IMR-90 (cell line): ENCODE measurements at regions not wholly inside any gene's neighbourhood (a gene's known extent, or its start where the extent isn't known, plus 50 kb on each side); places are given as distances from the start of the nearest gene placed in this dataset.

ENCODE experiments used
- ATAC-seq: fragments of 200-7000 bp; cut with Tn5 transposase; 2 replicates; pipeline ENCODE4 v1.9.1; 2020; ENCODE audit warnings: low read depth, mild to moderate bottlenecking, moderate library complexity
- BruUV-seq: library from RNA; stranded (reverse); fragments of 400-500 nt; replicated peaks from 2 replicates; lab custom pipeline; 2021; lab: Mats Ljungman, UMichigan
- CTCF ChIA-PET: fragments of 300-600 bp; formaldehyde crosslinking; extraction: SDS; loops from one replicate; lab custom pipeline; 2021; ENCODE audit warnings: antibody characterized with exemption; lab: Yijun Ruan, JAX
- POLR2A ChIA-PET: fragments of 300-600 bp; sonication (Branson Sonifier 250); formaldehyde crosslinking; loops from one replicate; lab custom pipeline; 2022; ENCODE audit warnings: antibody characterized with exemption; ENCODE audit not compliant: unreplicated experiment; lab: Charles Lee
- DNase-seq: peaks from one replicate; pipeline ENCODE4 v3.0.0; 2013
- H2AFZ ChIP-seq: replicated peaks from 2 replicates; pipeline ENCODE3; 2013; ENCODE audit warnings: low read length, mild to moderate bottlenecking; ENCODE audit not compliant: poor library complexity
- H2AK5ac ChIP-seq: 2 replicates; pipeline ENCODE4 v1.6.1; 2013; ENCODE audit warnings: low read depth, low read length, inconsistent platforms
- H2AK9ac ChIP-seq: replicated peaks from 2 replicates; pipeline ENCODE3; 2013; ENCODE audit warnings: mild to moderate bottlenecking, low read depth, low read length, moderate library complexity; ENCODE audit not compliant: poor library complexity
- H2BK120ac ChIP-seq: 2 replicates; pipeline ENCODE4 v1.6.1; 2013; ENCODE audit warnings: low read depth, low read length, inconsistent platforms
- H2BK15ac ChIP-seq: 3 replicates; pipeline ENCODE4 v1.6.1; 2013; ENCODE audit warnings: low read depth, low read length, inconsistent platforms
- H2BK20ac ChIP-seq: 2 replicates; pipeline ENCODE4 v1.6.1; 2013; ENCODE audit warnings: low read depth, mild to moderate bottlenecking, inconsistent platforms, low read length, moderate library complexity
- H2BK5ac ChIP-seq: 2 replicates; pipeline ENCODE4 v1.6.1; 2013; ENCODE audit warnings: mild to moderate bottlenecking, low read depth, low read length, inconsistent platforms; ENCODE audit not compliant: poor library complexity, severe bottlenecking
- H3K14ac ChIP-seq: replicated peaks from 2 replicates; pipeline ENCODE4 v1.6.1; 2013; ENCODE audit warnings: low read depth, low read length, inconsistent platforms
- H3K18ac ChIP-seq: 2 replicates; pipeline ENCODE4 v1.6.1; 2013; ENCODE audit warnings: low read depth, low read length, control low read depth
- H3K23ac ChIP-seq: 2 replicates; pipeline ENCODE4 v1.6.1; 2013; ENCODE audit warnings: low read depth, low read length, inconsistent platforms
- H3K27ac ChIP-seq: 2 replicates; pipeline ENCODE4 v1.5.1; 2013; ENCODE audit warnings: mild to moderate bottlenecking, control low read depth, low read length; ENCODE audit not compliant: insufficient read depth
- H3K27me3 ChIP-seq: 2 replicates; pipeline ENCODE4 v1.6.1; 2013; ENCODE audit warnings: low read length; ENCODE audit not compliant: control insufficient read depth, insufficient read depth
- H3K36me3 ChIP-seq: 2 replicates; pipeline ENCODE4 v1.6.1; 2013; ENCODE audit warnings: low read length, mixed read lengths; ENCODE audit not compliant: control insufficient read depth, insufficient read depth
- H3K4ac ChIP-seq: 2 replicates; pipeline ENCODE4 v1.6.1; 2013; ENCODE audit warnings: low read depth, low read length, inconsistent platforms
- H3K4me1 ChIP-seq: 2 replicates; pipeline ENCODE4 v1.6.1; 2013; ENCODE audit warnings: low read length, mixed read lengths; ENCODE audit not compliant: control insufficient read depth, insufficient read depth
- H3K4me2 ChIP-seq: 2 replicates; pipeline ENCODE4 v1.6.1; 2013; ENCODE audit warnings: low read depth, mild to moderate bottlenecking, control low read depth, low read length, moderate library complexity
- H3K4me3 ChIP-seq: 2 replicates; pipeline ENCODE4 v1.5.1; 2013; ENCODE audit warnings: low read depth, mild to moderate bottlenecking, control low read depth, low read length, moderate library complexity; ENCODE audit not compliant: insufficient read depth
- H3K56ac ChIP-seq: 2 replicates; pipeline ENCODE4 v1.6.1; 2013; ENCODE audit warnings: low read length, inconsistent platforms; ENCODE audit not compliant: insufficient read depth; ENCODE audit errors: extremely low read depth
- H3K79me1 ChIP-seq, 2 experiments: 2 replicates each; pipeline ENCODE4 v1.6.1; 2013; ENCODE audit warnings: low read length in 2 of 2, inconsistent platforms in 1 of 2, low read depth in 1 of 2
- H3K9ac ChIP-seq: 2 replicates; pipeline ENCODE4 v1.6.1; 2013; ENCODE audit warnings: low read depth, low read length, control low read depth
- H3K9me1 ChIP-seq: 2 replicates; pipeline ENCODE4 v1.6.1; 2013; ENCODE audit warnings: low read length, inconsistent platforms; ENCODE audit not compliant: insufficient read depth
- H3K9me3 ChIP-seq: 2 replicates; pipeline ENCODE4 v1.6.1; 2013; ENCODE audit warnings: low read length; ENCODE audit not compliant: control insufficient read depth, insufficient read depth
- H4K20me1 ChIP-seq: 2 replicates; pipeline ENCODE4 v1.6.1; 2013; ENCODE audit warnings: low read length, inconsistent platforms; ENCODE audit not compliant: insufficient read depth
- H4K5ac ChIP-seq: 2 replicates; pipeline ENCODE4 v1.6.1; 2013; ENCODE audit warnings: mild to moderate bottlenecking, low read depth, low read length, control low read depth
- H4K8ac ChIP-seq, 2 experiments: 2 replicates each; pipeline ENCODE4 v1.6.1; 2013; ENCODE audit warnings: low read depth in 2 of 2, low read length in 2 of 2, control low read depth in 1 of 2, inconsistent platforms in 1 of 2
- H4K91ac ChIP-seq: 2 replicates; pipeline ENCODE4 v1.6.1; 2013; ENCODE audit warnings: low read depth, low read length, inconsistent platforms; ENCODE audit not compliant: insufficient read depth
- BHLHE40 ChIP-seq: fragments of 150-350 bp; IDR thresholded peaks from 2 replicates; pipeline ENCODE4 v1.6.1; 2016; ENCODE audit warnings: mild to moderate bottlenecking, low read depth, low read length
- CEBPB ChIP-seq: IDR thresholded peaks from 2 replicates; pipeline ENCODE4 v1.6.1; 2012; ENCODE audit warnings: low read depth, low read length, improper control_type of control experiment
- CHD1 ChIP-seq: IDR thresholded peaks from 2 replicates; pipeline ENCODE4 v1.6.1; 2012; ENCODE audit warnings: low read depth, low read length, improper control_type of control experiment
- CTCF ChIP-seq: conservative IDR thresholded peaks from 2 replicates; pipeline ENCODE4 v1.5.1; 2012; ENCODE audit warnings: mild to moderate bottlenecking, low read depth, low read length, improper control_type of control experiment
- ELK1 ChIP-seq: fragments of 150-350 bp; IDR thresholded peaks from 2 replicates; pipeline ENCODE4 v1.6.1; 2016; ENCODE audit warnings: low read depth, mild to moderate bottlenecking, low read length, moderate library complexity, borderline replicate concordance
- FOS ChIP-seq: fragments of 150-350 bp; IDR thresholded peaks from 2 replicates; pipeline ENCODE4 v1.6.1; 2016; ENCODE audit warnings: low read depth, low read length
- MAFK ChIP-seq: IDR thresholded peaks from 2 replicates; pipeline ENCODE4 v1.6.1; 2012; ENCODE audit warnings: low read depth, low read length, improper control_type of control experiment
- MAZ ChIP-seq: IDR thresholded peaks from 2 replicates; pipeline ENCODE4 v1.6.1; 2012; ENCODE audit warnings: low read depth, mild to moderate bottlenecking, low read length, improper control_type of control experiment, moderate library complexity, borderline replicate concordance
- MXI1 ChIP-seq: IDR thresholded peaks from 2 replicates; pipeline ENCODE4 v1.6.1; 2012; ENCODE audit warnings: low read depth, mild to moderate bottlenecking, low read length, moderate library complexity, borderline replicate concordance
- NFE2L2 ChIP-seq: fragments of 150-350 bp; IDR thresholded peaks from 2 replicates; pipeline ENCODE4 v1.6.1; 2016; ENCODE audit warnings: low read depth, mild to moderate bottlenecking, low read length
- POLR2A ChIP-seq: IDR thresholded peaks from 2 replicates; pipeline ENCODE4 v1.6.1; 2012; ENCODE audit warnings: mild to moderate bottlenecking, low read depth, low read length
- RAD21 ChIP-seq: IDR thresholded peaks from 2 replicates; pipeline ENCODE4 v1.6.1; 2012; ENCODE audit warnings: low read length, improper control_type of control experiment
- RCOR1 ChIP-seq: IDR thresholded peaks from 2 replicates; pipeline ENCODE4 v1.6.1; 2012; ENCODE audit warnings: mild to moderate bottlenecking, low read length, improper control_type of control experiment; ENCODE audit not compliant: insufficient replicate concordance
- RFX5 ChIP-seq: IDR thresholded peaks from 2 replicates; pipeline ENCODE4 v1.8.0; 2012; ENCODE audit warnings: low read depth, mild to moderate bottlenecking, low read length, moderate library complexity
- SMC3 ChIP-seq: fragments of 150-350 bp; IDR thresholded peaks from 2 replicates; pipeline ENCODE4 v1.6.1; 2016; ENCODE audit warnings: low read depth, mild to moderate bottlenecking, antibody characterized with exemption, low read length, moderate library complexity
- USF2 ChIP-seq: fragments of 150-350 bp; IDR thresholded peaks from 2 replicates; pipeline ENCODE4 v1.6.1; 2017; ENCODE audit warnings: mild to moderate bottlenecking, antibody characterized with exemption, low read length, low read depth
- WGBS, 2 experiments: methylation state at CpG; one replicate each; pipeline versions ENCODE4 v1.1.5 to v1.1.7; 2013; ENCODE audit warnings: missing lambda C conversion rate in 2 of 2; ENCODE audit not compliant: insufficient read length in 1 of 2; ENCODE audit errors: extremely low coverage in 2 of 2; 5-methylcytosine and 5-hydroxymethylcytosine counted together
- dilution Hi-C: fragments of 300-500 bp; cut with HindIII; formaldehyde crosslinking; loops from one replicate; pipeline ENCODE4 v1.14.3; 2018; ENCODE audit warnings: low sequenced_read_pairs; ENCODE audit not compliant: unreplicated experiment
- in situ Hi-C: fragments of 300-500 bp; cut with MboI; formaldehyde crosslinking; loops from 3 replicates; pipeline ENCODE4 v1.14.3; 2019; ENCODE audit warnings: low sequenced_read_pairs, inconsistent platforms, mixed read lengths
- intact Hi-C: fragments of 100-400 bp; cut with micrococcal nuclease; formaldehyde crosslinking; loops from 2 replicates; pipeline ENCODE4 v1.10.0; 2022

DNA sequence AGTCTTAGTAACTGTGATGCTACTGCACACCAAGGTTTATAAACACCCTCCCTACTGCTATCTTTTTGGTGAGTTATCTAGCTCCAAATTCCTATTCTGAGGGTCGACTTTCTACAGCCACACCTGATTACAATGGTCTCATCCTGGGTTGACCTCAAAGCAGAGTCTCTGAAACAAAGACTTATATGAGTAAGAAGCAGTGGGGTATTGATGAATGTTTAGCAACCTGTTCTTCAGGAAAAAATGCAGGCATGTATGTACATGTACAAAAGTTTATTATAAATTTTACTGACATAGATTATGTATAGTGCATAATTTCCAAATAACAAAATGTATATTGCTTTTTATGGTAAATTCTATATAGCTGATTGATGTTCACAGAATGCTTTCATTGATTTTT, 51.6 kb upstream of the FMNL2 start:
- no peak for ATAC-seq
- Histone ChIP-seq H4K91ac (no peak overlapping the region), H3K18ac (no peak overlapping the region), H2AK5ac (no peak overlapping the region), H2AK9ac (no peak overlapping the region), H2BK120ac (no peak overlapping the region), H3K4me3 (no peak overlapping the region), H3K27me3 (peaks cover 8% of the 10 kb centered on the region), H3K4ac (no peak overlapping the region), H4K20me1 (no peaks in the 10 kb centered on the region), H3K9ac (no peak overlapping the region), H3K79me1 (no peaks in the 10 kb centered on the region), H2AFZ (no peak overlapping the region), H3K36me3 (no peaks in the 10 kb centered on the region), H3K27ac (no peak overlapping the region), H3K4me2 (no peak overlapping the region), H2BK15ac (no peak overlapping the region), H2BK20ac (no peak overlapping the region), H3K56ac (no peak overlapping the region), H3K9me3 (0 out of 2 replicates have a peak, but pooled peaks cover 2% of the 10 kb centered on the region), H3K23ac (no peak overlapping the region), H2BK5ac (no peak overlapping the region), H3K14ac (no peak overlapping the region), H4K8ac (no peak overlapping the region), H3K9me1 (no peaks in the 10 kb centered on the region), H3K4me1 (no peaks in the 10 kb centered on the region), H4K5ac (no peak overlapping the region)
- BruUV-seq: no TSS peak
- dilution Hi-C loops (no loop called here), intact Hi-C loops (no loop called here), in situ Hi-C loops (no loop called here)
- ChIA-PET POLR2A (no interaction called here), CTCF (interaction anchor here (0.6 kb wide), 1 partner anchor 37 kb away, joined by 3 read pairs; no protein-coding TSS in a partner anchor)
- no CpG with 5 or more reads among the region's 1 CpG for WGBS, 2 experiments
- no peak for TF ChIP-seq RAD21
- TF ChIP-seq RCOR1: no peak
- TF ChIP-seq BHLHE40: no peak
- no peak for TF ChIP-seq MAZ
- TF ChIP-seq NFE2L2: no peak
- no peak for TF ChIP-seq MXI1
- no peak for TF ChIP-seq MAFK
- no peak for TF ChIP-seq CHD1
- TF ChIP-seq POLR2A: no peak
- no peak for TF ChIP-seq CEBPB
- TF ChIP-seq SMC3: no peak
- no peak for TF ChIP-seq ELK1
- TF ChIP-seq FOS: no peak
- no peak for TF ChIP-seq RFX5
- TF ChIP-seq CTCF: no peak
- TF ChIP-seq USF2: no peak
- no peak for DNase-seq
